ENCODE measurements at regions not wholly inside any gene's neighbourhood (a gene's known extent, or its start where the extent isn't known, plus 50 kb on each side); places are given as distances from the start of the nearest gene placed in this dataset.

DNA sequence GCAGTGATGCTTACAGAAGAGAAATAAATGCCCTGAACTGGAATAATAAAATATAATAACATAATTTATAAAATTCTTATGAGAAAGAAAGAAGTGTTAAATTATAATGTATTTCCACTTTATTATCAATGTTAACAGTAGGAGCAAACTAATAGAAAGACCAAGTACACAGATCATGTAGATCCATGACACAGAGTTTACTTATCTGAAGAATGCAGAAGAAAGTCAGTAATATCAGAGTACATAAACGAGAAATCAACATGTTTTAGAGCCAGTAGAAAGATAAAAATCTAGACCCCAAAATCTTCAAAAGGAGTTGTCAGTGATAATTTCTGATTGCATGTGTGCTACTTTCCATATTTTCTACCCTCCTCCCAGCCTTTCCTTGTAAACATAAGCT lies 334.8 kb upstream of the MANEA start:
- Mint-ChIP-seq H3K36me3 (no peaks in the 10 kb centered on the region), H3K4me3 (no peak overlapping the region), H3K4me1 (no peaks in the 10 kb centered on the region), H3K27me3 (ENCODE audit: low read depth in 3 of 3) (peaks cover 0 to 2% (median 0%) of the 10 kb centered on the region in 3 donors), H3K9me3 (peaks cover 0 to 2% (median 0%) of the 10 kb centered on the region in 7 donors), H3K27ac (no peak overlapping the region)
- DNase-seq = no peak
- Histone ChIP-seq H2AFZ (ENCODE audit: insufficient read depth, low read depth, low read length, poor library complexity, severe bottlenecking) (no peak overlapping the region), H3K9me3 (replicated peaks in 1 of 2; ENCODE audit: control insufficient read depth in 1 of 2, insufficient read depth in 1 of 2, low read length in 2 of 2) (no peaks in the 10 kb centered on the region), H3K79me2 (ENCODE audit: insufficient read depth, low read length) (no peaks in the 10 kb centered on the region), H3K4me3 (replicated peaks in 1 of 3; ENCODE audit: low read depth in 2 of 3, low read length in 3 of 3) (no peak overlapping the region), H3K27me3 (ENCODE audit: control insufficient read depth in 2 of 2, insufficient read depth in 2 of 2, low read length in 2 of 2) (no peaks in the 10 kb centered on the region), H4K20me1 (ENCODE audit: insufficient read depth, low read length) (no peaks in the 10 kb centered on the region), H3K27ac (ENCODE audit: low read depth in 1 of 2, low read length in 2 of 2) (no peak overlapping the region), H3K36me3 (replicated peaks in 1 of 2; ENCODE audit: control insufficient read depth in 1 of 2, insufficient read depth in 2 of 2, low read length in 2 of 2) (no peaks in the 10 kb centered on the region), H3K4me1 (ENCODE audit: control insufficient read depth in 1 of 2, insufficient read depth in 2 of 2, low read length in 2 of 2) (no peaks in the 10 kb centered on the region), H3K9ac (ENCODE audit: insufficient read depth, low read length, poor library complexity, severe bottlenecking) (no peak overlapping the region), H3K4me2 (replicated peaks; ENCODE audit: extremely low read depth, low read length, poor library complexity, severe bottlenecking) (no peak overlapping the region)
- TF ChIP-seq, protein P1, sequence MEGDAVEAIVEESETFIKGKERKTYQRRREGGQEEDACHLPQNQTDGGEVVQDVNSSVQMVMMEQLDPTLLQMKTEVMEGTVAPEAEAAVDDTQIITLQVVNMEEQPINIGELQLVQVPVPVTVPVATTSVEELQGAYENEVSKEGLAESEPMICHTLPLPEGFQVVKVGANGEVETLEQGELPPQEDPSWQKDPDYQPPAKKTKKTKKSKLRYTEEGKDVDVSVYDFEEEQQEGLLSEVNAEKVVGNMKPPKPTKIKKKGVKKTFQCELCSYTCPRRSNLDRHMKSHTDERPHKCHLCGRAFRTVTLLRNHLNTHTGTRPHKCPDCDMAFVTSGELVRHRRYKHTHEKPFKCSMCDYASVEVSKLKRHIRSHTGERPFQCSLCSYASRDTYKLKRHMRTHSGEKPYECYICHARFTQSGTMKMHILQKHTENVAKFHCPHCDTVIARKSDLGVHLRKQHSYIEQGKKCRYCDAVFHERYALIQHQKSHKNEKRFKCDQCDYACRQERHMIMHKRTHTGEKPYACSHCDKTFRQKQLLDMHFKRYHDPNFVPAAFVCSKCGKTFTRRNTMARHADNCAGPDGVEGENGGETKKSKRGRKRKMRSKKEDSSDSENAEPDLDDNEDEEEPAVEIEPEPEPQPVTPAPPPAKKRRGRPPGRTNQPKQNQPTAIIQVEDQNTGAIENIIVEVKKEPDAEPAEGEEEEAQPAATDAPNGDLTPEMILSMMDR (IDR thresholded peaks at IDR 0.05) = no peak
- no CpG with 5 or more reads among the region's 1 CpG for WGBS (ENCODE audit: insufficient coverage)
- intact Hi-C loops (cut with micrococcal nuclease) = no loop called here

DNA sequence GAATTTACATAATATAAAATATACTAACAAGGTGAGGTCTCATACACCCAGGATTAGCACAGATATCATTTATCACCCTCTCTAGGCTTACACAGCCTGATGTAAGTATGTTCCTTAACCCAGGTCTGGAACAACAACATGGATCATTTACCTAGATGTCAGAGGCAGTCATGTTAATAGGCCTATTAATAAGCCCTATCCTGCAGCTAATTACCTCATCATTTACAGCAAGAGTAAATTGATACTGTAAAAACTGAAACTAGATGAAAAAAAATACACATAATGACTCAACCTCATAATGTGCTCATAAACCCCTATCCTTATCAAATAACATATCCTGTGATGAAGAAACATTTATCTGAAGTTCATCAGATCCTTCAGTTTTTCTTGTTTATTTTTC lies 334.3 kb upstream of the MANEA start:
- no peak for DNase-seq
- H2AFZ ChIP-seq (ENCODE audit: insufficient read depth, low read depth, low read length, poor library complexity, severe bottlenecking) = no peak overlapping the region
- no peak overlapping the region for H3K4me2 ChIP-seq (replicated peaks; ENCODE audit: extremely low read depth, low read length, poor library complexity, severe bottlenecking)
- TF ChIP-seq, protein P1 (IDR thresholded peaks at IDR 0.05) = no peak
- H3K4me1 ChIP-seq (ENCODE audit: control insufficient read depth in 1 of 2, insufficient read depth in 2 of 2, low read length in 2 of 2) = no peaks in the 10 kb centered on the region
- intact Hi-C loops (cut with micrococcal nuclease) = no loop called here
- H4K20me1 ChIP-seq (ENCODE audit: insufficient read depth, low read length) = no peaks in the 10 kb centered on the region
- no peaks in the 10 kb centered on the region for H3K27me3 ChIP-seq (ENCODE audit: control insufficient read depth in 2 of 2, insufficient read depth in 2 of 2, low read length in 2 of 2)
- no peaks in the 10 kb centered on the region for H3K79me2 ChIP-seq (ENCODE audit: insufficient read depth, low read length)
- Mint-ChIP-seq H3K4me3 (no peak overlapping the region), H3K9me3 (peaks cover 0 to 2% (median 0%) of the 10 kb centered on the region in 7 donors), H3K27ac (no peak overlapping the region), H3K36me3 (no peaks in the 10 kb centered on the region), H3K27me3 (ENCODE audit: low read depth in 3 of 3) (peaks cover 0 to 2% (median 0%) of the 10 kb centered on the region in 3 donors), H3K4me1 (no peaks in the 10 kb centered on the region)
- no peak overlapping the region for H3K27ac ChIP-seq (ENCODE audit: low read depth in 1 of 2, low read length in 2 of 2)
- H3K4me3 ChIP-seq (replicated peaks in 1 of 3; ENCODE audit: low read depth in 2 of 3, low read length in 3 of 3) = no peak overlapping the region
- H3K9me3 ChIP-seq (replicated peaks in 1 of 2; ENCODE audit: control insufficient read depth in 1 of 2, insufficient read depth in 1 of 2, low read length in 2 of 2) = no peaks in the 10 kb centered on the region
- no peaks in the 10 kb centered on the region for H3K36me3 ChIP-seq (replicated peaks in 1 of 2; ENCODE audit: control insufficient read depth in 1 of 2, insufficient read depth in 2 of 2, low read length in 2 of 2)
- H3K9ac ChIP-seq (ENCODE audit: insufficient read depth, low read length, poor library complexity, severe bottlenecking) = no peak overlapping the region

All from CD14-positive monocyte (primary cell).